Activated B cell treated with CpG ODN at 0.5 μM for 24 hours (primary cell): ENCODE measurements at regions not wholly inside any gene's neighbourhood (a gene's known extent, or its start where the extent isn't known, plus 50 kb on each side); places are given as distances from the start of the nearest gene placed in this dataset.
"Not testable (repeated sequence)": the region's sequence is repeated elsewhere in the genome, so short reads cannot be mapped to it uniquely, and the experiment has no call there.

Experiments
- ATAC-seq: fragments of 200-7000 bp; cut with Tn5 transposase; one replicate; pipeline ENCODE4 v1.10.0; 2021; ENCODE audit warnings: low read depth, mild to moderate bottlenecking, moderate library complexity
- CTCF ChIA-PET: fragments of 350-600 bp; sonication (Branson Sonifier 250); formaldehyde crosslinking; loops from one replicate; lab custom pipeline; 2021; ENCODE audit warnings: antibody characterized with exemption; lab: Charles Lee
- POLR2A ChIA-PET: fragments of 350-600 bp; sonication (Branson Sonifier 250); formaldehyde crosslinking; loops from one replicate; lab custom pipeline; 2021; ENCODE audit warnings: antibody characterized with exemption; lab: Charles Lee
- DNase-seq: peaks from one replicate; pipeline ENCODE4 v3.0.0; 2022
- H3K27ac Mint-ChIP-seq: one replicate; pipeline ENCODE4 v1.8.0; 2020; ENCODE audit warnings: mixed read lengths
- H3K27me3 Mint-ChIP-seq: one replicate; pipeline ENCODE4 v1.8.0; 2021; ENCODE audit warnings: mixed read lengths
- H3K36me3 Mint-ChIP-seq: one replicate; pipeline ENCODE4 v1.8.0; 2021; ENCODE audit warnings: low read depth, mixed read lengths
- H3K4me1 Mint-ChIP-seq: one replicate; pipeline ENCODE4 v1.8.0; 2021; ENCODE audit warnings: mixed read lengths
- H3K4me3 Mint-ChIP-seq: one replicate; pipeline ENCODE4 v1.8.0; 2020; ENCODE audit warnings: mild to moderate bottlenecking, mixed read lengths
- H3K9me3 Mint-ChIP-seq: one replicate; pipeline ENCODE4 v1.8.0; 2020; ENCODE audit warnings: mixed read lengths
- intact Hi-C: fragments of 100-400 bp; cut with micrococcal nuclease; formaldehyde crosslinking; loops from one replicate; pipeline ENCODE4 v1.15.1; 2024
- TF ChIP-seq, protein P1 (sequence below): fragments of 200-600 bp; IDR thresholded peaks from one replicate; pipeline ENCODE4 v1.8.0; 2022; ENCODE audit warnings: antibody characterized with exemption, mild to moderate bottlenecking

DNA sequence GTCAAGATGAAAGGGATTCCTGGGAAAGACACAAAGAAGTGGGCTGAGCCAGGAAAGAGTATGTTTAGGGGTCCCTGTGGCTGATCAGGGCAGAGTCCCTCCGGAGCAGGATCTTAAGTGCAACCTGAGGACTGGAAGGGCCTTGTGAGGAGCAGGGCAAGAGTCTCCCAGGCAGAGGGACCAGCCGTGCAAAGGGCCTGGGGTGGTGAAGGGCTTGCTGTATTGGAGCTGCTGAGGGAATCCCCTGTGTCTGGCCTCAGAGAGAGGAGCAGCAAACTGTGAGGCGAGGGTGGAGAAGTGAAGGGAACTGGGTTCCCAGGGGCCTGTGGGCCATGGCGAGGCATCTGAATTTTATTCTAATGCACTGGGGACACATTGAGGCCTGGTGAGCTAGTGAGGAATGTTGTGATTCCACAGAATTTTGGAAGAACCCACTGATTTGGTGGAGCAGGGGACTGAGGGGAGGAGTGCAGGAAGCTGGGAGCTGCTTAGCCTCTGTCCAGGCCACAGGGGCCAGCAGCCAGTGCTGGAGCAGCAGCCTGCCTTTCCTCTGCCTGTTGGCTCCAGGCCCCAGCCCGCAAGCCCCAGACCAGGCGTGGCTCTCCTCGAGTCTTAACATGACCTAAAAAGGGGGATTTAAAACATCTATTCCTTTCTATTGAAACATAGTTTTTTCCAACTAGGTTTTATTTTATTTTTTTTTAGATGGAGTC lies 138.4 kb upstream of the IGFBP3 start:
- H3K4me1 Mint-ChIP-seq: no peaks in the 10 kb centered on the region
- POLR2A ChIA-PET: no interaction called here
- H3K9me3 Mint-ChIP-seq: no peaks in the 10 kb centered on the region
- ATAC-seq (no peak), DNase-seq (no peak)
- intact Hi-C loops: no loop called here
- no peaks in the 10 kb centered on the region for H3K27me3 Mint-ChIP-seq
- no peak overlapping the region for H3K27ac Mint-ChIP-seq
- TF ChIP-seq, protein P1, sequence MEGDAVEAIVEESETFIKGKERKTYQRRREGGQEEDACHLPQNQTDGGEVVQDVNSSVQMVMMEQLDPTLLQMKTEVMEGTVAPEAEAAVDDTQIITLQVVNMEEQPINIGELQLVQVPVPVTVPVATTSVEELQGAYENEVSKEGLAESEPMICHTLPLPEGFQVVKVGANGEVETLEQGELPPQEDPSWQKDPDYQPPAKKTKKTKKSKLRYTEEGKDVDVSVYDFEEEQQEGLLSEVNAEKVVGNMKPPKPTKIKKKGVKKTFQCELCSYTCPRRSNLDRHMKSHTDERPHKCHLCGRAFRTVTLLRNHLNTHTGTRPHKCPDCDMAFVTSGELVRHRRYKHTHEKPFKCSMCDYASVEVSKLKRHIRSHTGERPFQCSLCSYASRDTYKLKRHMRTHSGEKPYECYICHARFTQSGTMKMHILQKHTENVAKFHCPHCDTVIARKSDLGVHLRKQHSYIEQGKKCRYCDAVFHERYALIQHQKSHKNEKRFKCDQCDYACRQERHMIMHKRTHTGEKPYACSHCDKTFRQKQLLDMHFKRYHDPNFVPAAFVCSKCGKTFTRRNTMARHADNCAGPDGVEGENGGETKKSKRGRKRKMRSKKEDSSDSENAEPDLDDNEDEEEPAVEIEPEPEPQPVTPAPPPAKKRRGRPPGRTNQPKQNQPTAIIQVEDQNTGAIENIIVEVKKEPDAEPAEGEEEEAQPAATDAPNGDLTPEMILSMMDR: no peak
- CTCF ChIA-PET: no interaction called here
- H3K4me3 Mint-ChIP-seq: no peak overlapping the region
- H3K36me3 Mint-ChIP-seq: no peaks in the 10 kb centered on the region

DNA sequence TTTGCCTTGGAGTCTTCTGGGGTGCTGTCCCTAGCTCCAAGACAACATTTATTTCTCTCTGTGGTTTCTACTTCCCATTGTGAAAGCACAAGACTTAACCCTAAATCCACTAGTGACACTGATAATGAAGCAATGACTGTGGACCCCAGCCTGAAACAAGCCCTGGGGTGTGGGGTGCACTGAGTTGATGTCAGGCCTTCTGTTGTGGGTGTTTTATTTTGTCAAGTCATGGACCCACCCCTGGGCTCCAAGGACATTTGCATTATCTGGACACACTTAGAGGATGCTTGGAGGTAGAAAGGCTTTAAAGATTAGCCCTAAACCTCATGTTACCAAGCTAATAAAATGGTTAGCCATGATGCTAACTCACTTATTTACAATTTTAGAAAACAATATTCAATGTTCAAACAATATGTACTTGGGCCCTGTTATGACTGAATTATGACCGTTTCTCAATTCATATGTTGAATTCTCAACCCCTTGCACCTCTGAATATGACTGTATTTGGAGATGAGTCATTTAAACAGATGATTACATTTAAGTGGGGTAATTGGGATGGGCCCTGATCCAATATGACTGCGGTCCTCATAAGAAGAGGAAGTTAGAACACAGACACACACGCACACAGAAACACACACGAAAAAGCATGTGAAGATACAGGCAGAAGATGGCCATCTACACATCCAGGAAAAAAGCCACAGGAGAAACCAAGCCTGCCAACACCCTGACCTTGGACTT lies 137.2 kb upstream of the IGFBP3 start:
- Mint-ChIP-seq H3K4me1 (no peaks in the 10 kb centered on the region), H3K4me3 (no peak overlapping the region), H3K36me3 (no peaks in the 10 kb centered on the region), H3K27me3 (no peaks in the 10 kb centered on the region), H3K9me3 (no peaks in the 10 kb centered on the region), H3K27ac (no peak overlapping the region)
- ATAC-seq: no peak
- no peak for DNase-seq
- ChIA-PET POLR2A (no interaction called here), CTCF (no interaction called here)
- TF ChIP-seq, protein P1: no peak
- intact Hi-C loops: no loop called here

DNA sequence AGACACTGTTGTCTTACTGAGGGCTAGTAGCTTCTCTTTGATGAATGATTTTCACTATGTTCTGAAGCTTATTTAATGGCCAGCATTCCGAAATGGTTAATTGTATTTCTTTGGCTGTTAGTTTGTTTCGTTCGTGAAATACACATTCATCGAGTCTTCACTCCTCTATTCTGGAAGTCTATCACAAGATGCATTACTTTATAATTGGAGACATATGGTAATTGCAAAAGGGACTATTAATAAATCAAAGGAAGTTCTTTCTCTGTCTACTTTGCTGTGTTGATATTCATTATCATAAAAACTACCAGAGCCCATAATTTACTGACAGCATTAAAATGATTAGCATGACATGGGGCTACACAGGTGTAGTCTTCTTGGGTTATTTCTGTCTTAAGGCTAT lies 133.8 kb upstream of the IGFBP3 start:
- ATAC-seq (no peak), DNase-seq (no peak)
- TF ChIP-seq, protein P1: no peak
- intact Hi-C loops: no loop called here
- Mint-ChIP-seq H3K27me3 (no peaks in the 10 kb centered on the region), H3K9me3 (no peaks in the 10 kb centered on the region), H3K36me3 (no peaks in the 10 kb centered on the region), H3K4me1 (no peaks in the 10 kb centered on the region), H3K27ac (no peak overlapping the region), H3K4me3 (no peak overlapping the region)
- CTCF ChIA-PET: no interaction called here
- POLR2A ChIA-PET: no interaction called here

DNA sequence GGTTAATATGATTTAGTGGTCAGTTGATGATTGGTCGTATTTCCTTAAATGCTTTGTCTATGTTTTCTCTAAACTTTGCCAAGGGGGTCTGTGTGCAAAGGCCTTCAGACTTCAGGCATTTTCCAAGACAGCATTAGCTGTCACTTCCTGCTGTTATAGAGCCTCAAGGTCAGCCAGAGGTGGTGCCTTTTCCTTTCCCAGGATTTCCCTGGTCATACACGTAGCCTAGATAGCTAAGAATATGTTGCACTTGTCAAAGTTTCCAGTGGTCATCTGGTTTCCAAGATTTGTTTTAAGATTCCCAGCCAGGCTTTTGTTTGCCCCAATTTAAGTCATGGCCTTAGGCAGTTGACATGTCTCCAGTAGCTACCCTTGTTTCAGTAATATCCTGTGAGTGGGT lies 133.2 kb upstream of the IGFBP3 start:
- Mint-ChIP-seq H3K4me1 (no peaks in the 10 kb centered on the region), H3K36me3 (no peaks in the 10 kb centered on the region), H3K4me3 (no peak overlapping the region), H3K27ac (no peak overlapping the region), H3K27me3 (no peaks in the 10 kb centered on the region), H3K9me3 (no peaks in the 10 kb centered on the region)
- ChIA-PET POLR2A (no interaction called here), CTCF (no interaction called here)
- intact Hi-C loops: no loop called here
- DNase-seq (no peak), ATAC-seq (no peak)
- TF ChIP-seq, protein P1: no peak

DNA sequence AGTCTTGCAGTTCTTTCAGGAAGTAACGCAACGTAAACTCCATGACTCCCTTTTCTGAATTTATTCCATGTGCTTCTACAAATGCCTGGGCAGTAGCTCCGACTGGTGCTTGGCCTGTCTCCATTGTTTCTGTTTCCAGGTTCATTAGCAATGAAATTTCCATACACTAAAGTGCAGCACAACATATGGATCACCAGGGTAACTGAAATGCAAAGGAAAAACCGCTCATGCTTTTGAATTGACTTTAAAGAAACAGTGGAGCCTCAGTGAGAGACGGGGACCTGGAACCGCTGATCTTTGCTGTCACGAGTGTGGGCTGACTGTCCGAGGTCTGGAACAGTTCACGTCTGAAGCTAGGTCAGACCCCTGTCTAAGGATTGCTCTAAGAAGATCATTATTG lies 126.5 kb upstream of the IGFBP3 start:
- POLR2A ChIA-PET: no interaction called here
- intact Hi-C loops: no loop called here
- ATAC-seq: no peak
- H3K36me3 Mint-ChIP-seq: no peaks in the 10 kb centered on the region
- no peaks in the 10 kb centered on the region for H3K4me1 Mint-ChIP-seq
- TF ChIP-seq, protein P1: no peak
- H3K4me3 Mint-ChIP-seq: no peak overlapping the region
- CTCF ChIA-PET: no interaction called here
- H3K27ac Mint-ChIP-seq: no peak overlapping the region
- no peak for DNase-seq
- peaks cover 2% of the 10 kb centered on the region for H3K27me3 Mint-ChIP-seq
- H3K9me3 Mint-ChIP-seq: peaks cover 3% of the 10 kb centered on the region

DNA sequence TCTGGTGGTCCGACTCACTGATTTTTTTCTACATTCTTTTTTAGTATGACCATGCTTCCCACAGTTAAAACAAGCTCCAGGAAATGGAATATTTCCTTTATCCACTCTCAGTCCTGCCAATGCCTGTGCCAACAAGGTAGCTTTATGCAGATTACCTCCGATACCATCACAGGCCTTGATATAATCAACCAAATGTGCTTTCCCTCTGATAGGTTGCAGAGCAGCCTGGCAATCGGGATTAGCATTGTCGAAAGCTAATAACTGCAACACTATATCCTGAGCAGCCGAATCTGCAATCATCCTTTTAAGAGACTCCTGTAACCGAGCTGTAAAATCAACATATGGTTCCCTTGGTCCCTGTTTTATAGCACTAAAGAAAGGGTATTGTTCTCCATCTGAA lies 122.3 kb upstream of the IGFBP3 start:
- H3K36me3 Mint-ChIP-seq, intact Hi-C loops, H3K27me3 Mint-ChIP-seq, H3K27ac Mint-ChIP-seq, H3K4me3 Mint-ChIP-seq, H3K4me1 Mint-ChIP-seq, H3K9me3 Mint-ChIP-seq, CTCF ChIA-PET, ATAC-seq, DNase-seq, POLR2A ChIA-PET: not testable (repeated sequence)

DNA sequence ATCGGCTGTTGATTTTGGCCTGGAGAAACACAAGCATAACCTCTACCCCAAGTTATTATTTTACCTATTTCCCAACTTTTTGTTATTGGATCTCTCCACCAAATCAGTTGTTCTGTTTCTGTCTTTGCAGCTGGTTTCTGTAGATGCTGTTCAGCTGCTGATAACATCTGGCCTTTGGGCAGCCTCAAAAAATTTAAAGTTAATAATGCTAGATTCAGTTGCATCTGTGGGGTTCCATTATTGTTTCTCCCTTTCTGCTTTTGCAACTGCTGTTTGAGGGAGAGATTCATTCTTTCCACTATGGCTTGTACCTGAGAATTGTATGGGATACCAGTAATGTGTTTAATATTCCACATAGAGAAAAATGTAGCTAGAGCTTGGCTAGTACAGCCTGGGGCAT lies 118.7 kb upstream of the IGFBP3 start:
- DNase-seq, H3K4me3 Mint-ChIP-seq, H3K9me3 Mint-ChIP-seq, H3K27me3 Mint-ChIP-seq, CTCF ChIA-PET, ATAC-seq, POLR2A ChIA-PET, intact Hi-C loops, H3K4me1 Mint-ChIP-seq, H3K36me3 Mint-ChIP-seq, H3K27ac Mint-ChIP-seq: not testable (repeated sequence)
